ENCODE measurements at regions not wholly inside any gene's neighbourhood (a gene's known extent, or its start where the extent isn't known, plus 50 kb on each side); places are given as distances from the start of the nearest gene placed in this dataset.

GRCh38 chr3:178297740-178298139, 238.5 kb upstream of the KCNMB2 start:
- H3K9ac ChIP-seq (replicated peaks; ENCODE audit: extremely low read depth, insufficient read depth, low read length) = no peak overlapping the region
- no TSS peak for BruUV-seq (replicated peaks)
- no peaks in the 10 kb centered on the region for H3K4me1 ChIP-seq (ENCODE audit: control insufficient read depth, extremely low read depth, insufficient read depth, low read length)
- CTCF ChIA-PET = no interaction called here
- dilution Hi-C loops (cut with MboI; ENCODE audit: extremely low pct_ligation_motif_present, low sequenced_read_pairs) = no loop called here
- no peak overlapping the region for H2AFZ ChIP-seq (ENCODE audit: low read depth, low read length)
- H4K20me1 ChIP-seq (replicated peaks; ENCODE audit: control insufficient read depth, extremely low read depth, insufficient read depth, low read length) = no peaks in the 10 kb centered on the region
- no peak for TF ChIP-seq EZH2 (IDR thresholded peaks at IDR 0.05; ENCODE audit: borderline replicate concordance, low read depth, low read length, severe bottlenecking)
- no peak for TF ChIP-seq MAX (IDR thresholded peaks at IDR 0.05; ENCODE audit: insufficient read depth, insufficient read length)
- intact Hi-C loops (cut with micrococcal nuclease) = no loop called here
- no peak overlapping the region for H3K4me2 ChIP-seq (ENCODE audit: insufficient read depth, low read length)
- H3K9me1 ChIP-seq (replicated peaks; ENCODE audit: control insufficient read depth, extremely low read depth, insufficient read depth, low read length) = no peaks in the 10 kb centered on the region
- no peak for DNase-seq (ENCODE audit: low read depth, low spot score)
- H3K27me3 ChIP-seq (ENCODE audit: control insufficient read depth in 2 of 2, insufficient read depth in 2 of 2, low read length in 2 of 2) = no peaks in the 10 kb centered on the region
- H3K9me3 ChIP-seq (replicated peaks; ENCODE audit: control insufficient read depth, insufficient read depth, low read length) = no peaks in the 10 kb centered on the region
- no peaks in the 10 kb centered on the region for H3K79me2 ChIP-seq (ENCODE audit: control insufficient read depth, insufficient read depth, low read length)
- POLR2A ChIA-PET = no interaction called here
- no peaks in the 10 kb centered on the region for H3K36me3 ChIP-seq (ENCODE audit: control insufficient read depth in 2 of 2, extremely low read depth in 1 of 2, insufficient read depth in 2 of 2, low read length in 2 of 2)
- no peak overlapping the region for H3K27ac ChIP-seq (ENCODE audit: insufficient read depth, low read depth, low read length)
- FAIRE-seq = no peak
- no peak overlapping the region for H3K4me3 ChIP-seq (replicated peaks in 1 of 3; ENCODE audit: insufficient read depth in 1 of 3, low read depth in 1 of 3, low read length in 3 of 3)

DNA sequence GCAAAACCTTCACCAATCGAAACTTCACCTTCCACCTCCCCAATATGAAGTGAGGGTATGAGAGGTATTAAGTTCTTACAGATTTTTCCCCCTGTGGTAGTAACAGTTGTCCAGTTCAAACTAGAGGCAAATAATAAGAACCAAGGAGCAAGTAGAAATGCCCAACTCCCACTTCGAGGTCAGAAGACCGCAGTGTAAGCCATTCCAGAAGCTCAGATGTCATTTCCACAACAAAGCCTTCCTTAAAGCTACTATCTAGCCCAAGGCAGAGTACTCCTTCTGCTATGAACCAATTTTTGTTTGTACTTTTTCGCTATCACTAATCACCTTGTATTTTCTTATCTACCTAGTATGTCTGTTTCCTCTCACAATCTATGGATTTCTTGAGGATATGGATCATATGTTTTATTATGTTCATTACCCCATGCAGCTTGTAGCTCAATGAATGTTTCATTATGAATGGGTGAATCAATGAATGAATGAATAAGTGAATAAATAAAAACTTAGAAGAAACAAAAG, 235.7 kb upstream of the KCNMB2 start:
- BruUV-seq (replicated peaks) = no TSS peak
- intact Hi-C loops (cut with micrococcal nuclease) (no loop called here), dilution Hi-C loops (cut with MboI; ENCODE audit: extremely low pct_ligation_motif_present, low sequenced_read_pairs) (no loop called here)
- Histone ChIP-seq H3K4me1 (ENCODE audit: control insufficient read depth, extremely low read depth, insufficient read depth, low read length) (no peaks in the 10 kb centered on the region), H3K36me3 (ENCODE audit: control insufficient read depth in 2 of 2, extremely low read depth in 1 of 2, insufficient read depth in 2 of 2, low read length in 2 of 2) (no peaks in the 10 kb centered on the region), H3K9me3 (replicated peaks; ENCODE audit: control insufficient read depth, insufficient read depth, low read length) (no peaks in the 10 kb centered on the region), H3K79me2 (ENCODE audit: control insufficient read depth, insufficient read depth, low read length) (no peaks in the 10 kb centered on the region), H3K27me3 (ENCODE audit: control insufficient read depth in 2 of 2, insufficient read depth in 2 of 2, low read length in 2 of 2) (no peaks in the 10 kb centered on the region), H3K9me1 (replicated peaks; ENCODE audit: control insufficient read depth, extremely low read depth, insufficient read depth, low read length) (no peaks in the 10 kb centered on the region), H2AFZ (ENCODE audit: low read depth, low read length) (no peak overlapping the region), H3K4me3 (replicated peaks in 1 of 3; ENCODE audit: insufficient read depth in 1 of 3, low read depth in 1 of 3, low read length in 3 of 3) (no peak overlapping the region), H4K20me1 (replicated peaks; ENCODE audit: control insufficient read depth, extremely low read depth, insufficient read depth, low read length) (no peaks in the 10 kb centered on the region), H3K4me2 (ENCODE audit: insufficient read depth, low read length) (no peak overlapping the region), H3K9ac (replicated peaks; ENCODE audit: extremely low read depth, insufficient read depth, low read length) (no peak overlapping the region), H3K27ac (ENCODE audit: insufficient read depth, low read depth, low read length) (no peak overlapping the region)
- CTCF ChIA-PET = interaction anchor here (1.9 kb wide), 1 partner anchor 37 kb away, joined by 6 read pairs; no protein-coding TSS in a partner anchor
- FAIRE-seq (no peak), DNase-seq (ENCODE audit: low read depth, low spot score) (no peak)
- TF ChIP-seq, protein P1, sequence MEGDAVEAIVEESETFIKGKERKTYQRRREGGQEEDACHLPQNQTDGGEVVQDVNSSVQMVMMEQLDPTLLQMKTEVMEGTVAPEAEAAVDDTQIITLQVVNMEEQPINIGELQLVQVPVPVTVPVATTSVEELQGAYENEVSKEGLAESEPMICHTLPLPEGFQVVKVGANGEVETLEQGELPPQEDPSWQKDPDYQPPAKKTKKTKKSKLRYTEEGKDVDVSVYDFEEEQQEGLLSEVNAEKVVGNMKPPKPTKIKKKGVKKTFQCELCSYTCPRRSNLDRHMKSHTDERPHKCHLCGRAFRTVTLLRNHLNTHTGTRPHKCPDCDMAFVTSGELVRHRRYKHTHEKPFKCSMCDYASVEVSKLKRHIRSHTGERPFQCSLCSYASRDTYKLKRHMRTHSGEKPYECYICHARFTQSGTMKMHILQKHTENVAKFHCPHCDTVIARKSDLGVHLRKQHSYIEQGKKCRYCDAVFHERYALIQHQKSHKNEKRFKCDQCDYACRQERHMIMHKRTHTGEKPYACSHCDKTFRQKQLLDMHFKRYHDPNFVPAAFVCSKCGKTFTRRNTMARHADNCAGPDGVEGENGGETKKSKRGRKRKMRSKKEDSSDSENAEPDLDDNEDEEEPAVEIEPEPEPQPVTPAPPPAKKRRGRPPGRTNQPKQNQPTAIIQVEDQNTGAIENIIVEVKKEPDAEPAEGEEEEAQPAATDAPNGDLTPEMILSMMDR (IDR thresholded peaks at IDR 0.05; ENCODE audit: extremely low read depth in 1 of 2, insufficient read depth in 1 of 2, low read depth in 1 of 2, low read length in 2 of 2) = no peak
- TF ChIP-seq FOS (IDR thresholded peaks at IDR 0.05; ENCODE audit: borderline replicate concordance, insufficient read depth, low read length) (no peak), MAX (IDR thresholded peaks at IDR 0.05; ENCODE audit: insufficient read depth, insufficient read length) (no peak), POLR2AphosphoS5 (IDR thresholded peaks at IDR 0.05; ENCODE audit: insufficient read depth, low read depth, low read length) (no peak), MYC (IDR thresholded peaks at IDR 0.05; ENCODE audit: low read depth, low read length) (no peak), POLR2A (IDR thresholded peaks at IDR 0.05; ENCODE audit: low read depth, low read length) (no peak), JUN (IDR thresholded peaks at IDR 0.05; ENCODE audit: borderline replicate concordance, insufficient read depth, insufficient read length, low read depth) (no peak), EZH2 (IDR thresholded peaks at IDR 0.05; ENCODE audit: borderline replicate concordance, low read depth, low read length, severe bottlenecking) (no peak)
- POLR2A ChIA-PET = no interaction called here
